WTC11 (cell line): ENCODE measurements at regions not wholly inside any gene's neighbourhood (a gene's known extent, or its start where the extent isn't known, plus 50 kb on each side); places are given as distances from the start of the nearest gene placed in this dataset.

Experiments
- ATAC-seq: fragments of 200-7000 bp; cut with Tn5 transposase; 2 replicates; pipeline ENCODE4 v1.10.0; 2021; ENCODE audit warnings: mild to moderate bottlenecking, moderate library complexity
- CTCF ChIA-PET: fragments of 300-600 bp; sonication (Branson Sonifier 250); formaldehyde crosslinking; loops from one replicate; lab custom pipeline; 2021; ENCODE audit warnings: antibody characterized with exemption; lab: Charles Lee
- POLR2A ChIA-PET: fragments of 350-600 bp; sonication (Branson Sonifier 250); formaldehyde crosslinking; loops from one replicate; lab custom pipeline; 2021; ENCODE audit warnings: antibody characterized with exemption; lab: Charles Lee
- DNase-seq: peaks from one replicate; pipeline ENCODE4 v3.0.0; 2021; ENCODE audit warnings: low spot score
- H3K27ac Mint-ChIP-seq: 2 replicates; pipeline ENCODE4 v1.8.0; 2021; ENCODE audit warnings: mixed read lengths
- H3K27me3 Mint-ChIP-seq: 2 replicates; pipeline ENCODE4 v1.8.0; 2021; ENCODE audit warnings: low read depth, mild to moderate bottlenecking, moderate library complexity, mixed read lengths
- H3K36me3 Mint-ChIP-seq: 2 replicates; pipeline ENCODE4 v1.8.0; 2021; ENCODE audit warnings: mixed read lengths
- H3K4me1 Mint-ChIP-seq: 2 replicates; pipeline ENCODE4 v1.8.0; 2022; ENCODE audit warnings: mixed read lengths
- H3K4me3 Mint-ChIP-seq: 2 replicates; pipeline ENCODE4 v1.8.0; 2021; ENCODE audit warnings: mild to moderate bottlenecking, moderate library complexity, mixed read lengths
- H3K9me3 Mint-ChIP-seq: 2 replicates; pipeline ENCODE4 v1.8.0; 2021; ENCODE audit warnings: mixed read lengths
- CREM ChIP-seq: sonication (generic); formaldehyde crosslinking; IDR thresholded peaks from 2 replicates; pipeline ENCODE4 v1.8.1; 2022; ENCODE audit warnings: mild to moderate bottlenecking, missing genetic modification reagents, moderate library complexity
- ELF4 ChIP-seq: sonication (generic); formaldehyde crosslinking; IDR thresholded peaks from 2 replicates; pipeline ENCODE4 v1.8.1; 2022; ENCODE audit warnings: low read depth, mild to moderate bottlenecking, moderate library complexity, missing genetic modification reagents
- ESRRA ChIP-seq: sonication (generic); formaldehyde crosslinking; IDR thresholded peaks from 2 replicates; pipeline ENCODE4 v1.8.1; 2022; ENCODE audit warnings: mild to moderate bottlenecking, missing genetic modification reagents, borderline replicate concordance
- FOXP1 ChIP-seq: sonication (generic); formaldehyde crosslinking; IDR thresholded peaks from 2 replicates; pipeline ENCODE4 v1.8.0; 2022; ENCODE audit warnings: missing genetic modification reagents, mild to moderate bottlenecking, moderate library complexity, borderline replicate concordance
- GABPB1 ChIP-seq: sonication (generic); formaldehyde crosslinking; IDR thresholded peaks from 2 replicates; pipeline ENCODE4 v1.8.1; 2023; ENCODE audit warnings: mild to moderate bottlenecking, missing genetic modification reagents
- PREB ChIP-seq: sonication (generic); formaldehyde crosslinking; IDR thresholded peaks from 2 replicates; pipeline ENCODE4 v1.8.1; 2022; ENCODE audit warnings: mild to moderate bottlenecking, missing genetic modification reagents, moderate library complexity, borderline replicate concordance
- PRRX2 ChIP-seq: fragments of 250-450 bp; sonication (Bioruptor Pico); IDR thresholded peaks from 2 replicates; pipeline ENCODE4 v1.8.0; 2021; ENCODE audit warnings: mild to moderate bottlenecking
- SP1 ChIP-seq: sonication (generic); formaldehyde crosslinking; conservative IDR thresholded peaks from 2 replicates; pipeline ENCODE4 v1.8.1; 2022; ENCODE audit warnings: missing genetic modification reagents
- ZNF121 ChIP-seq: sonication (generic); formaldehyde crosslinking; IDR thresholded peaks from 2 replicates; pipeline ENCODE4 v1.8.0; 2023; ENCODE audit warnings: missing genetic modification reagents
- ZNF232 ChIP-seq: sonication (generic); formaldehyde crosslinking; IDR thresholded peaks from 2 replicates; pipeline ENCODE4 v1.8.0; 2022; ENCODE audit warnings: mild to moderate bottlenecking, missing genetic modification reagents
- TF ChIP-seq, protein P1 (sequence below): sonication (generic); formaldehyde crosslinking; IDR thresholded peaks from 2 replicates; pipeline ENCODE4 v1.8.0; 2022; ENCODE audit warnings: mild to moderate bottlenecking, missing genetic modification reagents
- TF ChIP-seq, protein P2 (sequence below): fragments of 250-450 bp; sonication (Bioruptor Pico); IDR thresholded peaks from 2 replicates; pipeline ENCODE4 v1.8.0; 2021; ENCODE audit warnings: mild to moderate bottlenecking
- TF ChIP-seq, protein P3 (sequence below): sonication (generic); formaldehyde crosslinking; conservative IDR thresholded peaks from 2 replicates; pipeline ENCODE4 v1.8.1; 2023; ENCODE audit warnings: mild to moderate bottlenecking, low read depth, missing genetic modification reagents, moderate library complexity
- TF ChIP-seq, protein P4 (sequence below): sonication (generic); formaldehyde crosslinking; IDR thresholded peaks from 2 replicates; pipeline ENCODE4 v1.8.0; 2022; ENCODE audit warnings: mild to moderate bottlenecking, missing genetic modification reagents
- TF ChIP-seq, protein P5 (sequence below): fragments of 250-450 bp; sonication (Bioruptor Pico); conservative IDR thresholded peaks from 2 replicates; pipeline ENCODE4 v1.9.0; 2021; ENCODE audit warnings: mild to moderate bottlenecking

DNA sequence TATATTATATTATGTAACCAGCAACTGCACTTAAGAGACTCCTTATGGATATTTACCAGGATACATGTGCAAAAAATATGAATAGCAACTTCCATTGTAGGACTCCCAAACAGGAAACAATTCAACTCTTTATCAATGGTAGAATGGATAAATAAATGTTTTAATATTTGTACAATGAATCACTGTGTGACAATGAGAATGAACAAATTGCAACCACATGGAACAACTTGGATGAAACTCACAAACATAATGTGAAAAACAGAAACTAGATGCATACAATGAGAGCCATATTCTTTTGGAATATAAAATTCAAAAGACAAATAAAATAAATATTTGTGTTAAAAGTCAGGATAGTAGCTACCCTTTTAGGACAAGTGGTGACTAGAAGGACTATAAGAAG lies 1015.7 kb downstream of the TECRL start:
- CTCF ChIA-PET, result interaction anchor here (0.8 kb wide), 1 partner anchor 36 kb away, joined by 3 read pairs; no protein-coding TSS in a partner anchor
- no peak for TF ChIP-seq ZNF232
- TF ChIP-seq ZNF121 (CRISPR knock-in tag), result no peak
- no peak for TF ChIP-seq SP1 (CRISPR knock-in tag)
- TF ChIP-seq, protein P1, sequence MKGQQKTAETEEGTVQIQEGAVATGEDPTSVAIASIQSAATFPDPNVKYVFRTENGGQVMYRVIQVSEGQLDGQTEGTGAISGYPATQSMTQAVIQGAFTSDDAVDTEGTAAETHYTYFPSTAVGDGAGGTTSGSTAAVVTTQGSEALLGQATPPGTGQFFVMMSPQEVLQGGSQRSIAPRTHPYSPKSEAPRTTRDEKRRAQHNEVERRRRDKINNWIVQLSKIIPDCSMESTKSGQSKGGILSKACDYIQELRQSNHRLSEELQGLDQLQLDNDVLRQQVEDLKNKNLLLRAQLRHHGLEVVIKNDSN, result no peak
- TF ChIP-seq FOXP1 (CRISPR knock-in tag), result no peak
- no peak for TF ChIP-seq PREB
- TF ChIP-seq ESRRA (CRISPR knock-in tag), result no peak
- TF ChIP-seq, protein P2, sequence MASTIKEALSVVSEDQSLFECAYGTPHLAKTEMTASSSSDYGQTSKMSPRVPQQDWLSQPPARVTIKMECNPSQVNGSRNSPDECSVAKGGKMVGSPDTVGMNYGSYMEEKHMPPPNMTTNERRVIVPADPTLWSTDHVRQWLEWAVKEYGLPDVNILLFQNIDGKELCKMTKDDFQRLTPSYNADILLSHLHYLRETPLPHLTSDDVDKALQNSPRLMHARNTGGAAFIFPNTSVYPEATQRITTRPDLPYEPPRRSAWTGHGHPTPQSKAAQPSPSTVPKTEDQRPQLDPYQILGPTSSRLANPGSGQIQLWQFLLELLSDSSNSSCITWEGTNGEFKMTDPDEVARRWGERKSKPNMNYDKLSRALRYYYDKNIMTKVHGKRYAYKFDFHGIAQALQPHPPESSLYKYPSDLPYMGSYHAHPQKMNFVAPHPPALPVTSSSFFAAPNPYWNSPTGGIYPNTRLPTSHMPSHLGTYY (CRISPR knock-in tag), result no peak
- TF ChIP-seq PRRX2 (CRISPR knock-in tag), result no peak
- TF ChIP-seq, protein P3, sequence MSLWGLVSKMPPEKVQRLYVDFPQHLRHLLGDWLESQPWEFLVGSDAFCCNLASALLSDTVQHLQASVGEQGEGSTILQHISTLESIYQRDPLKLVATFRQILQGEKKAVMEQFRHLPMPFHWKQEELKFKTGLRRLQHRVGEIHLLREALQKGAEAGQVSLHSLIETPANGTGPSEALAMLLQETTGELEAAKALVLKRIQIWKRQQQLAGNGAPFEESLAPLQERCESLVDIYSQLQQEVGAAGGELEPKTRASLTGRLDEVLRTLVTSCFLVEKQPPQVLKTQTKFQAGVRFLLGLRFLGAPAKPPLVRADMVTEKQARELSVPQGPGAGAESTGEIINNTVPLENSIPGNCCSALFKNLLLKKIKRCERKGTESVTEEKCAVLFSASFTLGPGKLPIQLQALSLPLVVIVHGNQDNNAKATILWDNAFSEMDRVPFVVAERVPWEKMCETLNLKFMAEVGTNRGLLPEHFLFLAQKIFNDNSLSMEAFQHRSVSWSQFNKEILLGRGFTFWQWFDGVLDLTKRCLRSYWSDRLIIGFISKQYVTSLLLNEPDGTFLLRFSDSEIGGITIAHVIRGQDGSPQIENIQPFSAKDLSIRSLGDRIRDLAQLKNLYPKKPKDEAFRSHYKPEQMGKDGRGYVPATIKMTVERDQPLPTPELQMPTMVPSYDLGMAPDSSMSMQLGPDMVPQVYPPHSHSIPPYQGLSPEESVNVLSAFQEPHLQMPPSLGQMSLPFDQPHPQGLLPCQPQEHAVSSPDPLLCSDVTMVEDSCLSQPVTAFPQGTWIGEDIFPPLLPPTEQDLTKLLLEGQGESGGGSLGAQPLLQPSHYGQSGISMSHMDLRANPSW (CRISPR knock-in tag), result no peak
- TF ChIP-seq GABPB1 (CRISPR knock-in tag), result no peak
- TF ChIP-seq, protein P4, sequence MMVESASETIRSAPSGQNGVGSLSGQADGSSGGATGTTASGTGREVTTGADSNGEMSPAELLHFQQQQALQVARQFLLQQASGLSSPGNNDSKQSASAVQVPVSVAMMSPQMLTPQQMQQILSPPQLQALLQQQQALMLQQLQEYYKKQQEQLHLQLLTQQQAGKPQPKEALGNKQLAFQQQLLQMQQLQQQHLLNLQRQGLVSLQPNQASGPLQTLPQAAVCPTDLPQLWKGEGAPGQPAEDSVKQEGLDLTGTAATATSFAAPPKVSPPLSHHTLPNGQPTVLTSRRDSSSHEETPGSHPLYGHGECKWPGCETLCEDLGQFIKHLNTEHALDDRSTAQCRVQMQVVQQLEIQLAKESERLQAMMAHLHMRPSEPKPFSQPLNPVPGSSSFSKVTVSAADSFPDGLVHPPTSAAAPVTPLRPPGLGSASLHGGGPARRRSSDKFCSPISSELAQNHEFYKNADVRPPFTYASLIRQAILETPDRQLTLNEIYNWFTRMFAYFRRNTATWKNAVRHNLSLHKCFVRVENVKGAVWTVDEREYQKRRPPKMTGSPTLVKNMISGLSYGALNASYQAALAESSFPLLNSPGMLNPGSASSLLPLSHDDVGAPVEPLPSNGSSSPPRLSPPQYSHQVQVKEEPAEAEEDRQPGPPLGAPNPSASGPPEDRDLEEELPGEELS (CRISPR knock-in tag), result no peak
- no peak for TF ChIP-seq ELF4 (CRISPR knock-in tag)
- TF ChIP-seq CREM (CRISPR knock-in tag), result no peak
- TF ChIP-seq, protein P5, sequence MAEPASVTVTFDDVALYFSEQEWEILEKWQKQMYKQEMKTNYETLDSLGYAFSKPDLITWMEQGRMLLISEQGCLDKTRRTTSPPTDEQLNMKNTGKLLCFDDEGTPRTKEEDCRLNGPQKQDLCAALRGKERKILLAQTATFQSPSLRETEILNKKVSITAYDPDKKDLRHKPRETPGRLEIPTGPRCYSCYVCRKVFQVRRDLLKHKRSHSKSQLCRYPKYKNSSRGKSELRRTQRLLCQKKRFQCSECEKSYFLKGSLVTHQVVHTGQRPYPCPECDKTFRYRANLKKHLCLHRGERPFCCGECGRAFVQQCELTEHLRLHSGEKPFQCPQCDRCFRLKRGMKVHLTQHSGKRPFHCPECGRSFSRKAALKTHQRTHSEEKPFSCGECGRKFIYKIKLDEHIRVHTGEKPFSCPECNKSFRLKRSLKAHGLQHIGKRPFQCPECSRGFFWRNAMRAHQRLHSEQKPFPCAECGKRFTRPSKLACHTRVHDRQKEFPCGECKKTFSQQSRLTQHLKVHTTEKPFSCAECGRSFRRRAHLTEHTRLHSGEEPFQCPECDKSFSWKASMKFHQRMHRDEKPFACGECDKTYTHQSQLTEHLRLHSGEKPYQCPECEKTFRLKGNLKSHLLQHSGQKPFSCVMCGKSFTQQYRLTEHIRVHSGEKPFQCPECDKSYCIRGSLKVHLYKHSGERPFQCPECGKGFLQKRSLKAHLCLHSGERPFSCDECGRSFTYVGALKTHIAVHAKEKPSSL, result no peak
- ATAC-seq (no peak), DNase-seq (no peak)
- no peak overlapping the region for H3K27ac Mint-ChIP-seq
- H3K36me3 Mint-ChIP-seq, result no peaks in the 10 kb centered on the region; the same call in 1 of the 2 replicates
- H3K27me3 Mint-ChIP-seq, result no peaks in the 10 kb centered on the region
- H3K4me1 Mint-ChIP-seq, result no peaks in the 10 kb centered on the region
- POLR2A ChIA-PET, result no interaction called here
- H3K9me3 Mint-ChIP-seq, result peaks cover 22% of the 10 kb centered on the region
- no peak overlapping the region for H3K4me3 Mint-ChIP-seq
